Chondrocyte (in vitro differentiated cells): ENCODE measurements at regions not wholly inside any gene's neighbourhood (a gene's known extent, or its start where the extent isn't known, plus 50 kb on each side); places are given as distances from the start of the nearest gene placed in this dataset.

Experiments used
- DNase-seq: peaks from one replicate; pipeline ENCODE4 v3.0.0; 2021; ENCODE audit warnings: mixed read lengths, low spot score
- H3K27ac Mint-ChIP-seq: one replicate; pipeline ENCODE4 v1.8.0; 2021; ENCODE audit warnings: mild to moderate bottlenecking, moderate library complexity, mixed read lengths; ENCODE audit not compliant: unreplicated experiment
- H3K27me3 Mint-ChIP-seq: 2 replicates; pipeline ENCODE4 v1.8.0; 2021; ENCODE audit warnings: low read depth, mixed read lengths
- H3K36me3 Mint-ChIP-seq: 2 replicates; pipeline ENCODE4 v1.8.0; 2021; ENCODE audit warnings: low read depth, mixed read lengths
- H3K4me1 Mint-ChIP-seq: 2 replicates; pipeline ENCODE4 v1.8.0; 2021; ENCODE audit warnings: low read depth, mild to moderate bottlenecking, mixed read lengths
- H3K4me3 Mint-ChIP-seq: one replicate; pipeline ENCODE4 v1.8.0; 2021; ENCODE audit warnings: mild to moderate bottlenecking, moderate library complexity, mixed read lengths; ENCODE audit not compliant: unreplicated experiment
- H3K9me3 Mint-ChIP-seq: 2 replicates; pipeline ENCODE4 v1.8.0; 2021; ENCODE audit warnings: low read depth, mixed read lengths
- CTCF ChIP-seq: fragments of 200-600 bp; sonication (generic); IDR thresholded peaks from 2 replicates; pipeline ENCODE4 v1.5.0; 2021; ENCODE audit warnings: antibody characterized with exemption, mild to moderate bottlenecking, moderate library complexity

- DNase-seq, result no peak
- Mint-ChIP-seq H3K4me1 (peaks cover 39% of the 10 kb centered on the region), H3K36me3 (no peaks in the 10 kb centered on the region), H3K9me3 (no peaks in the 10 kb centered on the region), H3K4me3 (no peak overlapping the region), H3K27me3 (no peaks in the 10 kb centered on the region), H3K27ac (peak overlapping the region; percentile 41)
- no peak for TF ChIP-seq CTCF
Measured at GRCh38 chr3:144104186-144104585, 132.6 kb downstream of the DIPK2A start.

- no peak for TF ChIP-seq CTCF
- peaks cover 39% of the 10 kb centered on the region for H3K4me1 Mint-ChIP-seq
- H3K27ac Mint-ChIP-seq, result peak overlapping the region; percentile 41
- no peak for DNase-seq
- H3K36me3 Mint-ChIP-seq, result no peaks in the 10 kb centered on the region
- H3K27me3 Mint-ChIP-seq, result no peaks in the 10 kb centered on the region
- no peak overlapping the region for H3K4me3 Mint-ChIP-seq
- no peaks in the 10 kb centered on the region for H3K9me3 Mint-ChIP-seq
Measured at GRCh38 chr3:144104679-144105078, 133.1 kb downstream of the DIPK2A start.

GRCh38 chr3:144105542-144105941 is 133.9 kb downstream of the DIPK2A start:
- Mint-ChIP-seq H3K36me3 (no peaks in the 10 kb centered on the region), H3K4me1 (peaks cover 42% of the 10 kb centered on the region)

GRCh38 chr3:144106970-144107369 is 135.3 kb downstream of the DIPK2A start:
- no peaks in the 10 kb centered on the region for H3K9me3 Mint-ChIP-seq
- H3K27me3 Mint-ChIP-seq, result no peaks in the 10 kb centered on the region
- H3K36me3 Mint-ChIP-seq, result no peaks in the 10 kb centered on the region
- no peak overlapping the region for H3K4me3 Mint-ChIP-seq
- DNase-seq, result no peak
- H3K27ac Mint-ChIP-seq, result no peak overlapping the region
- TF ChIP-seq CTCF, result no peak
- H3K4me1 Mint-ChIP-seq, result peaks cover 40% of the 10 kb centered on the region

More at GRCh38 chr3:144105542-144105941, 133.9 kb downstream of the DIPK2A start:
- DNase-seq, result no peak
- no peaks in the 10 kb centered on the region for H3K27me3 Mint-ChIP-seq
- no peak overlapping the region for H3K4me3 Mint-ChIP-seq
- H3K27ac Mint-ChIP-seq, result no peak overlapping the region
- no peaks in the 10 kb centered on the region for H3K9me3 Mint-ChIP-seq
- TF ChIP-seq CTCF, result no peak

GRCh38 chr3:144107923-144108322 is 136.3 kb downstream of the DIPK2A start:
- H3K4me3 Mint-ChIP-seq, result no peak overlapping the region
- H3K4me1 Mint-ChIP-seq, result peaks cover 30% of the 10 kb centered on the region
- H3K36me3 Mint-ChIP-seq, result no peaks in the 10 kb centered on the region
- no peak overlapping the region for H3K27ac Mint-ChIP-seq
- TF ChIP-seq CTCF, result no peak
- no peaks in the 10 kb centered on the region for H3K9me3 Mint-ChIP-seq
- no peak for DNase-seq
- no peaks in the 10 kb centered on the region for H3K27me3 Mint-ChIP-seq
